IMR-90 (cell line): ENCODE measurements at regions not wholly inside any gene's neighbourhood (a gene's known extent, or its start where the extent isn't known, plus 50 kb on each side); places are given as distances from the start of the nearest gene placed in this dataset.

Experiments
- ATAC-seq: fragments of 200-7000 bp; cut with Tn5 transposase; 2 replicates; pipeline ENCODE4 v1.9.1; 2020; ENCODE audit warnings: low read depth, mild to moderate bottlenecking, moderate library complexity
- BruUV-seq: library from RNA; stranded (reverse); fragments of 400-500 nt; replicated peaks from 2 replicates; lab custom pipeline; 2021; lab: Mats Ljungman, UMichigan
- CTCF ChIA-PET: fragments of 300-600 bp; formaldehyde crosslinking; extraction: SDS; loops from one replicate; lab custom pipeline; 2021; ENCODE audit warnings: antibody characterized with exemption; lab: Yijun Ruan, JAX
- POLR2A ChIA-PET: fragments of 300-600 bp; sonication (Branson Sonifier 250); formaldehyde crosslinking; loops from one replicate; lab custom pipeline; 2022; ENCODE audit warnings: antibody characterized with exemption; ENCODE audit not compliant: unreplicated experiment; lab: Charles Lee
- DNase-seq: peaks from one replicate; pipeline ENCODE4 v3.0.0; 2013
- H2AFZ ChIP-seq: replicated peaks from 2 replicates; pipeline ENCODE3; 2013; ENCODE audit warnings: low read length, mild to moderate bottlenecking; ENCODE audit not compliant: poor library complexity
- H2AK5ac ChIP-seq: 2 replicates; pipeline ENCODE4 v1.6.1; 2013; ENCODE audit warnings: low read depth, low read length, inconsistent platforms
- H2AK9ac ChIP-seq: replicated peaks from 2 replicates; pipeline ENCODE3; 2013; ENCODE audit warnings: mild to moderate bottlenecking, low read depth, low read length, moderate library complexity; ENCODE audit not compliant: poor library complexity
- H2BK120ac ChIP-seq: 2 replicates; pipeline ENCODE4 v1.6.1; 2013; ENCODE audit warnings: low read depth, low read length, inconsistent platforms
- H2BK15ac ChIP-seq: 3 replicates; pipeline ENCODE4 v1.6.1; 2013; ENCODE audit warnings: low read depth, low read length, inconsistent platforms
- H2BK20ac ChIP-seq: 2 replicates; pipeline ENCODE4 v1.6.1; 2013; ENCODE audit warnings: low read depth, mild to moderate bottlenecking, inconsistent platforms, low read length, moderate library complexity
- H2BK5ac ChIP-seq: 2 replicates; pipeline ENCODE4 v1.6.1; 2013; ENCODE audit warnings: mild to moderate bottlenecking, low read depth, low read length, inconsistent platforms; ENCODE audit not compliant: poor library complexity, severe bottlenecking
- H3K14ac ChIP-seq: replicated peaks from 2 replicates; pipeline ENCODE4 v1.6.1; 2013; ENCODE audit warnings: low read depth, low read length, inconsistent platforms
- H3K18ac ChIP-seq: 2 replicates; pipeline ENCODE4 v1.6.1; 2013; ENCODE audit warnings: low read depth, low read length, control low read depth
- H3K23ac ChIP-seq: 2 replicates; pipeline ENCODE4 v1.6.1; 2013; ENCODE audit warnings: low read depth, low read length, inconsistent platforms
- H3K27ac ChIP-seq: 2 replicates; pipeline ENCODE4 v1.5.1; 2013; ENCODE audit warnings: mild to moderate bottlenecking, control low read depth, low read length; ENCODE audit not compliant: insufficient read depth
- H3K27me3 ChIP-seq: 2 replicates; pipeline ENCODE4 v1.6.1; 2013; ENCODE audit warnings: low read length; ENCODE audit not compliant: control insufficient read depth, insufficient read depth
- H3K36me3 ChIP-seq: 2 replicates; pipeline ENCODE4 v1.6.1; 2013; ENCODE audit warnings: low read length, mixed read lengths; ENCODE audit not compliant: control insufficient read depth, insufficient read depth
- H3K4ac ChIP-seq: 2 replicates; pipeline ENCODE4 v1.6.1; 2013; ENCODE audit warnings: low read depth, low read length, inconsistent platforms
- H3K4me1 ChIP-seq: 2 replicates; pipeline ENCODE4 v1.6.1; 2013; ENCODE audit warnings: low read length, mixed read lengths; ENCODE audit not compliant: control insufficient read depth, insufficient read depth
- H3K4me2 ChIP-seq: 2 replicates; pipeline ENCODE4 v1.6.1; 2013; ENCODE audit warnings: low read depth, mild to moderate bottlenecking, control low read depth, low read length, moderate library complexity
- H3K4me3 ChIP-seq: 2 replicates; pipeline ENCODE4 v1.5.1; 2013; ENCODE audit warnings: low read depth, mild to moderate bottlenecking, control low read depth, low read length, moderate library complexity; ENCODE audit not compliant: insufficient read depth
- H3K56ac ChIP-seq: 2 replicates; pipeline ENCODE4 v1.6.1; 2013; ENCODE audit warnings: low read length, inconsistent platforms; ENCODE audit not compliant: insufficient read depth; ENCODE audit errors: extremely low read depth
- H3K79me1 ChIP-seq, 2 experiments: 2 replicates each; pipeline ENCODE4 v1.6.1; 2013; ENCODE audit warnings: low read length in 2 of 2, inconsistent platforms in 1 of 2, low read depth in 1 of 2
- H3K9ac ChIP-seq: 2 replicates; pipeline ENCODE4 v1.6.1; 2013; ENCODE audit warnings: low read depth, low read length, control low read depth
- H3K9me1 ChIP-seq: 2 replicates; pipeline ENCODE4 v1.6.1; 2013; ENCODE audit warnings: low read length, inconsistent platforms; ENCODE audit not compliant: insufficient read depth
- H3K9me3 ChIP-seq: 2 replicates; pipeline ENCODE4 v1.6.1; 2013; ENCODE audit warnings: low read length; ENCODE audit not compliant: control insufficient read depth, insufficient read depth
- H4K20me1 ChIP-seq: 2 replicates; pipeline ENCODE4 v1.6.1; 2013; ENCODE audit warnings: low read length, inconsistent platforms; ENCODE audit not compliant: insufficient read depth
- H4K5ac ChIP-seq: 2 replicates; pipeline ENCODE4 v1.6.1; 2013; ENCODE audit warnings: mild to moderate bottlenecking, low read depth, low read length, control low read depth
- H4K8ac ChIP-seq, 2 experiments: 2 replicates each; pipeline ENCODE4 v1.6.1; 2013; ENCODE audit warnings: low read depth in 2 of 2, low read length in 2 of 2, control low read depth in 1 of 2, inconsistent platforms in 1 of 2
- H4K91ac ChIP-seq: 2 replicates; pipeline ENCODE4 v1.6.1; 2013; ENCODE audit warnings: low read depth, low read length, inconsistent platforms; ENCODE audit not compliant: insufficient read depth
- BHLHE40 ChIP-seq: fragments of 150-350 bp; IDR thresholded peaks from 2 replicates; pipeline ENCODE4 v1.6.1; 2016; ENCODE audit warnings: mild to moderate bottlenecking, low read depth, low read length
- CEBPB ChIP-seq: IDR thresholded peaks from 2 replicates; pipeline ENCODE4 v1.6.1; 2012; ENCODE audit warnings: low read depth, low read length, improper control_type of control experiment
- CHD1 ChIP-seq: IDR thresholded peaks from 2 replicates; pipeline ENCODE4 v1.6.1; 2012; ENCODE audit warnings: low read depth, low read length, improper control_type of control experiment
- CTCF ChIP-seq: conservative IDR thresholded peaks from 2 replicates; pipeline ENCODE4 v1.5.1; 2012; ENCODE audit warnings: mild to moderate bottlenecking, low read depth, low read length, improper control_type of control experiment
- ELK1 ChIP-seq: fragments of 150-350 bp; IDR thresholded peaks from 2 replicates; pipeline ENCODE4 v1.6.1; 2016; ENCODE audit warnings: low read depth, mild to moderate bottlenecking, low read length, moderate library complexity, borderline replicate concordance
- FOS ChIP-seq: fragments of 150-350 bp; IDR thresholded peaks from 2 replicates; pipeline ENCODE4 v1.6.1; 2016; ENCODE audit warnings: low read depth, low read length
- MAFK ChIP-seq: IDR thresholded peaks from 2 replicates; pipeline ENCODE4 v1.6.1; 2012; ENCODE audit warnings: low read depth, low read length, improper control_type of control experiment
- MAZ ChIP-seq: IDR thresholded peaks from 2 replicates; pipeline ENCODE4 v1.6.1; 2012; ENCODE audit warnings: low read depth, mild to moderate bottlenecking, low read length, improper control_type of control experiment, moderate library complexity, borderline replicate concordance
- MXI1 ChIP-seq: IDR thresholded peaks from 2 replicates; pipeline ENCODE4 v1.6.1; 2012; ENCODE audit warnings: low read depth, mild to moderate bottlenecking, low read length, moderate library complexity, borderline replicate concordance
- NFE2L2 ChIP-seq: fragments of 150-350 bp; IDR thresholded peaks from 2 replicates; pipeline ENCODE4 v1.6.1; 2016; ENCODE audit warnings: low read depth, mild to moderate bottlenecking, low read length
- POLR2A ChIP-seq: IDR thresholded peaks from 2 replicates; pipeline ENCODE4 v1.6.1; 2012; ENCODE audit warnings: mild to moderate bottlenecking, low read depth, low read length
- RAD21 ChIP-seq: IDR thresholded peaks from 2 replicates; pipeline ENCODE4 v1.6.1; 2012; ENCODE audit warnings: low read length, improper control_type of control experiment
- RCOR1 ChIP-seq: IDR thresholded peaks from 2 replicates; pipeline ENCODE4 v1.6.1; 2012; ENCODE audit warnings: mild to moderate bottlenecking, low read length, improper control_type of control experiment; ENCODE audit not compliant: insufficient replicate concordance
- RFX5 ChIP-seq: IDR thresholded peaks from 2 replicates; pipeline ENCODE4 v1.8.0; 2012; ENCODE audit warnings: low read depth, mild to moderate bottlenecking, low read length, moderate library complexity
- SMC3 ChIP-seq: fragments of 150-350 bp; IDR thresholded peaks from 2 replicates; pipeline ENCODE4 v1.6.1; 2016; ENCODE audit warnings: low read depth, mild to moderate bottlenecking, antibody characterized with exemption, low read length, moderate library complexity
- USF2 ChIP-seq: fragments of 150-350 bp; IDR thresholded peaks from 2 replicates; pipeline ENCODE4 v1.6.1; 2017; ENCODE audit warnings: mild to moderate bottlenecking, antibody characterized with exemption, low read length, low read depth
- WGBS, 2 experiments: methylation state at CpG; one replicate each; pipeline versions ENCODE4 v1.1.5 to v1.1.7; 2013; ENCODE audit warnings: missing lambda C conversion rate in 2 of 2; ENCODE audit not compliant: insufficient read length in 1 of 2; ENCODE audit errors: extremely low coverage in 2 of 2; 5-methylcytosine and 5-hydroxymethylcytosine counted together
- dilution Hi-C: fragments of 300-500 bp; cut with HindIII; formaldehyde crosslinking; loops from one replicate; pipeline ENCODE4 v1.14.3; 2018; ENCODE audit warnings: low sequenced_read_pairs; ENCODE audit not compliant: unreplicated experiment
- in situ Hi-C: fragments of 300-500 bp; cut with MboI; formaldehyde crosslinking; loops from 3 replicates; pipeline ENCODE4 v1.14.3; 2019; ENCODE audit warnings: low sequenced_read_pairs, inconsistent platforms, mixed read lengths
- intact Hi-C: fragments of 100-400 bp; cut with micrococcal nuclease; formaldehyde crosslinking; loops from 2 replicates; pipeline ENCODE4 v1.10.0; 2022

GRCh38 chr2:103139628-103140268 lies 377.9 kb downstream of the TMEM182 start:
- H4K5ac ChIP-seq = no peak overlapping the region
- H3K4me2 ChIP-seq = no peak overlapping the region
- H3K4ac ChIP-seq = no peak overlapping the region
- no peak overlapping the region for H3K9ac ChIP-seq
- dilution Hi-C loops (no loop called here), in situ Hi-C loops (no loop called here), intact Hi-C loops (no loop called here)
- H3K9me1 ChIP-seq = no peaks in the 10 kb centered on the region
- no peak overlapping the region for H3K27ac ChIP-seq
- H2BK120ac ChIP-seq = no peak overlapping the region
- no peaks in the 10 kb centered on the region for H3K36me3 ChIP-seq
- H3K23ac ChIP-seq = no peak overlapping the region
- ChIA-PET CTCF (no interaction called here), POLR2A (no interaction called here)
- H3K27me3 ChIP-seq = no peaks in the 10 kb centered on the region
- H4K8ac ChIP-seq = no peak overlapping the region
- no peaks in the 10 kb centered on the region for H4K20me1 ChIP-seq
- H3K4me3 ChIP-seq = no peak overlapping the region
- H2AK5ac ChIP-seq = no peak overlapping the region
- ATAC-seq (no peak), DNase-seq (no peak)
- H2BK5ac ChIP-seq = no peak overlapping the region
- H3K9me3 ChIP-seq = peaks cover 14% of the 10 kb centered on the region
- TF ChIP-seq RFX5 = no peak
- TF ChIP-seq BHLHE40 = no peak
- TF ChIP-seq SMC3 = no peak
- TF ChIP-seq FOS = no peak
- no peak for TF ChIP-seq MAZ
- TF ChIP-seq CEBPB = no peak
- no peak for TF ChIP-seq MAFK
- TF ChIP-seq USF2 = no peak
- no peak for TF ChIP-seq ELK1
- no peak for TF ChIP-seq RCOR1
- TF ChIP-seq POLR2A = no peak
- TF ChIP-seq CHD1 = no peak
- TF ChIP-seq CTCF = no peak
- no peak for TF ChIP-seq NFE2L2
- TF ChIP-seq RAD21 = no peak
- TF ChIP-seq MXI1 = no peak
- no peak overlapping the region for H2AFZ ChIP-seq
- H3K56ac ChIP-seq = no peak overlapping the region
- no peak overlapping the region for H2BK15ac ChIP-seq
- no peak overlapping the region for H4K91ac ChIP-seq
- no peak overlapping the region for H3K14ac ChIP-seq
- WGBS, 2 experiments = 14% methylated on average over 1 of the region's 7 CpGs; no CpG with 5 or more reads in 1 of the 2 experiments
- H3K79me1 ChIP-seq = no peaks in the 10 kb centered on the region
- no peak overlapping the region for H2AK9ac ChIP-seq
- BruUV-seq = no TSS peak
- no peaks in the 10 kb centered on the region for H3K4me1 ChIP-seq
- no peak overlapping the region for H2BK20ac ChIP-seq
- H3K18ac ChIP-seq = no peak overlapping the region
